HS-5 (cell line): ENCODE measurements at regions not wholly inside any gene's neighbourhood (a gene's known extent, or its start where the extent isn't known, plus 50 kb on each side); places are given as distances from the start of the nearest gene placed in this dataset.

Experiments used
- DNase-seq: peaks from one replicate; pipeline ENCODE4 v3.0.0-alpha.2; 2012; ENCODE audit warnings: low read depth

DNA sequence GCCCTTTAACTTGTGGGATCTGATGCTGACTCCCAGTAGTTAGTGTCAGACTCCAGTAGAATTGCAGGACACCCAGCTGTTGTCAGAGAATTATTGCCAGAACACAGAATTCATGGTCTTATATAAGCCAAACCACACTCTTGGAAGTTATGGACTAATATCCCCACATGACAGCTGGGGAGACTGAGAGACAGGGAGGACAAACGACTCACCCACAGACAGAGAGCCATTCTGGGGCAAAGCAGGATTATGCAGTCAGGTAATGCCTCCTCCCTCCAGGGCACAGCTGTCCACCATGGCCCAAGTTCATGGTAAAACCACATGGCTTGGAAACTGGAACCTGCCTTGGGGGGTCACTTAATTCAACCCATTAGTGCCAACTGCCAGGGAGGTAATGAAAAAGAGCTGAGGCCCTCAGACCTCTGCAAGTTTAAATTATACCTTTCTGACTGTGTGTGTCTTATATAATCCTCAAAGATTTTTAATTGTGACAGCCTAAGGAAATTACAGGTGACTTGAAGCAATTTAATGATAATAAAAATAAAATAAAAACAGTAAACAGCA, 299.5 kb downstream of the BUD13 start:
- DNase-seq = no peak

DNA sequence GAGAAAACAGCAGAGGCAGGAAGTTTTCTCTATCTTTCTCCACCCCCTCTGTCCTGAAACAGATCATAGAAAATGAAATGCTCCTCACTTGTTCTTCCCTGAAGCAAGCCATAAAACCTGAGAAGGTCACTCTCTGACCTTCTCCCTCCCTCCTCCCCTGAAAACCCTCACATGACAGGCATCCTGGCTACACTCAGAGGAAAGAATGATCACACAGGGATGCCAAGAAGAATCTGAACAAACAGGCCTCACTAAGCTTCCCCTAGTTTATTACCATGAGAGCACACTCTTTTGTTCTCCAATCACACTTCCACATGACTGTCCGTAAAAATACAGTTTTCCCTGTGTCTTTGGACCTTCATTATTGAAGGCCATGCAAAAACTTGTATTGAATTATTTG, 300.1 kb downstream of the BUD13 start:
- DNase-seq = no peak

DNA sequence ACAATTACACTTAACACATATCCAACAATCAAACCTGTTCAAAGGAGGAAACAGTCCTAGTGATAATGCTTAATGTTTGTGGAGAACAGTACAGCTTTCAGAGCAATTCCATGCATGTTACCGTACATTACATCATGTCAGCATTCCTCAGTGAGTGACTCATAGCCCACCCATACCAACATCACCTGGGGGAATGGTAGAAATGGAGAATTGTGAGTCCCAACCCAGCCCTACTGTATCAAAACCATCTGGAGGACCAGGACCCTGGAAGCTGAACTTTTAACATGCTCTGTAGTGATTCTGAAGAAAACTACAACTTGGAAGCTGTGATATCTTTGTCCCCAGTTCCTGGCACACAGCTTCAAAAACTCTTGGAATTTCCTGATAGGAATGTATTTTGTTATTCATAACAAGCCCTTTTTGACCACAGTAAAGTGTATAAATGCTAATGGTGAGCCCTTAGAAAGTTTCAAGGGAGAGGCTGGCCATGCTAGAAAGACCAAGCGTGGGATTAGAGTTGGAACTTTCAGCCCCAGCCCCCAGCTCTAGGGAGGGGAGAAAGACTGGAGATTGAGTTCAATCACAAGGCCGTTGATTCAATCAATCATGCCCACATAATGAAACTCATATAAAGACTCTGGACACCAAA, 301.1 kb downstream of the BUD13 start:
- peak; percentile 57 for DNase-seq

DNA sequence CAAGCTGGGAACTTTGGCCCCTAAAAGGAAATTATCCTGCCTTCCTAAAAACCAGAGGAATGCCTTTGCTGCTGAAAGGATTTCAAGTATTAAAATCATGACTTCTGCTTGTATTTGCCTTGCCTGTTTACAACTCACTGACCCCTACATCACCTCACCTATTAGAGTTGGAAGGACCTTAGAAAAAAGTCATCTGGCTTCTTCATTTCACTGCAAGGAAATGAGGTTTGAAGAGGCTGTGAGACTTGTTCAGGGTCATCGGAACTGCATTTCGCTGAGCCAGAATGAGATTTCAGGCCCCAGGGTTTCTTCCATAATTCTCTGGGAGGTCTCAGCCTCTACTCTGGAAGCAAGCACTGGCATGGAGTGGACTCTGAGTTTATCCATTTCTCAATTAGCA, 304.1 kb downstream of the BUD13 start:
- no peak for DNase-seq

- DNase-seq = peak; percentile 6
Observed at GRCh38 chr11:116467823-116468222, 305.0 kb downstream of the BUD13 start.

DNA sequence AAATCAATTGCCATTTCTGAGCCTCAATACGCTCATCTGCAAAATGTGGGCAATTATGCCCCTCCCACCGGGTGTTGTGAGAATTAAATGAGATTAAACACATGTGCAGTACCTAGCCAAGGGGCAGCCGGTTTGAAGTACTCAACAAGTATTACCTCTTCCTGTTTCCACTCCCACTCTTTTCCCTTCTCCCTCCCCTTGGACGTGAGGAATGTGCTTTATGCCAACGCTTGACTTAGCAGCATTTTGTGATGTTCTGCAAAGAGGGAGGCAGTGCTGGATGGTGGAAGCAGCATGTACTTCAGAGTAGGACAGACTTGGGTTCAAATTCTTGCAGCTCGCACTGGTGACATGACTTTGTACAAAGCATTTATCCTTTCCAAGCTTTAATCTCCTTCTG, 306.0 kb downstream of the BUD13 start:
- DNase-seq = no peak

DNA sequence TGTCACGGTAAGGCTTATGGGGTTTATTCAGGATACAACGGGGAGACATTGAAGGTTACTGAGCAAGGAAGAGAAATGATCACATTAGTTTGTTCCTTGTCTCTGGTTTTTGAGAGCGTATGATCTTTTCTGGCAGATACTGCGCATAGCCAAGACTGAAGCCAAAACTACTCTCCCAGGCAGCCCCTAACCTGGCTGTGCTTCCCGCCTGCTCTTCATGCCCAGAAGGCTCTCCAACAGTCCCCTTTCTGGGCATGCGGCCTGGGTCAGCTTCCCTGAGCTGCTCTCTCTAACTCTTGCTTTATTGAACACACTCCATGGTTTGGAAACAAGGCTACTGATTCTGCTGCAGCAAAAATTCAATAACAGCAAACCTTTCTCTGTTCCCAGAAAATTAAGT, 306.6 kb downstream of the BUD13 start:
- no peak for DNase-seq

DNA sequence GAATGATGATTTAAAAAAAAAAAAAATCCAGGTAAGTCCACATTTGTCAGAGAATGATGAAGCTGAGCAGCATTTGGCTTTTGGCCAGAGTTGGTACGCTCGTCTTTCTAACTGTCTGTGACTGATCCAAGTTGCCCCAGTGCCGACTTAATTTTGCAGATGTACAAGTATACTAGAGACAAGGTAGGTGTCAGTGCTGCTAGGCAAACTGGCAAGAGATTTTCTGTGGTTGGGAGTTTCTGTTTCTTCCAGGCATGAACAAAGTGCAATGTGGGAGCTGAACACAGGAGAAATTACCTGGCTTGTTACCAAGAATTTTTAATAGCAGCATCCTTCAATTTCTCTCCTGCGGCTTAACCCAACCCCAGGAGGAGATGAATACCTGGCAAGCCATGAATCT, 307.7 kb downstream of the BUD13 start:
- DNase-seq = no peak

DNA sequence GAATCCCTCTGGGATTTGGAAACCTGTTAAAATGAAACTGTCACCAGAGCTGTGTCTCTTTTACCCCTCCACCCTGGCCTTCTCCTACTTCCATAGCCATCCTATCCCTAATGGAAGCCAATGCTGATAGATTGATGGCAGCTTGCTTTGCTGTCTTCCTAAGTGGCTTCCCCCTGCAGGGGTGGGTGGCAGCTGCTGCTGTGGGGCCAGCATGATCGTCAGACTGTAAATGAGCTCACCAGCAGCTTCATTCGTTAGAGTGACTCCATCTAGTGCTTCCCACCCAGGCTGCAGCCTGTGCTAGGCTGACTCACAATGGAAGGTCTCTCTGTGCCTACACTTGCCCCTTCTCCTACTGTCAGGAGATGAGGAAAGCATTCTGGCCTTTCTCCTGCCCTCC, 311.0 kb downstream of the BUD13 start:
- DNase-seq = no peak

- DNase-seq = no peak
Observed at GRCh38 chr11:116460156-116460920, 312.4 kb downstream of the BUD13 start.

- DNase-seq = no peak
Observed at GRCh38 chr11:116459185-116460045, 313.4 kb downstream of the BUD13 start.

DNA sequence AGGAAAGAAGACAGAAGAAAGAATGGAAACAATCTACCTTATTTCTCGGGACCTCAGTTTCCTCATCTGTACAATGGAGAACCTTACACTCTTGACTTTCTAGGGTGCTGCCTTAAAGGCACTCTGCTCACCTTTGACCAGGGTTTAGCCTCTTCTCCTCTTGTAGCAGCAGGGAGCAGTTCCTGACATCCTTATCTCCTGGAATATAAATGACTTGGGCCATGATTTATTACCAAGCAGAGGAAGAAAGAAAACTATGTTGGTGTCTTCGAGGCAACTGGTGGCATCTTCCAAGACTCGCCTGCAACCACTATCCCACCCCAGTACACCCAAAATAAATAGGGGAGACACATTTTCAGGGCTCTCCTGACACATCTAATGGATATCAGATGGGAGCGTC, 314.2 kb downstream of the BUD13 start:
- DNase-seq = no peak

DNA sequence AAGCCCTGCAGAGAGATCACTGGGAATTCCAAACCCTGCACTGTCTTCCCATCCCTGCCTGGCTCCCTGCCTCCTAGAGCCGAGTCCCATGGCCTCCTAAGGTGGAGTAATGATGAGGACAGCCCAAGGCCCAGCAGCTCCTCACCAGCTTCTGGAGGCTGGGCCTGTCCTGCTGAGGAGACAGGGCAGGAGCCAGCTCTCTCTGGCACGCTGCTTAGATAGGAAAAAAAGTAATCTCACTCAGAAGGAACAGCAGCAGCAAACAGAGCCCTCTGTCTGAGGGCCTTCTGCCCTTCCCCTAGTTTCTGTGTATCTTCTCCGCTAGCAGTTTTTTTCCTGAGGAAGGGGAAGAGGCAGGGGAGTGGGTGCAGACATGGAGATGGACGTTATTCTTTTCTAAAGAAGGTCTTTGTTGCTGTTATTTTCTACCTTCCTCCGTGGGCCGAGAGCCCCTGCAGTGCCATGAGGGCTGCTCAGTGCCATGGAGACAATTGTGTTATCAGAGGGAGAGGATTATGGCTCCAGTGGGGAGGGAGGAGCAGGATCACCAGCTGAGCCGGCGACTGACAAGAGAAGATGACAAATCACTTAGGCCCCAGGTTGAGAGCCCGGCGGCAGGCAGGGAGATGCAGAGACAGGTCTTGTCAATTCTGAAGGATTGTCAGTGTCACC, 315.3 kb downstream of the BUD13 start:
- no peak for DNase-seq

GRCh38 chr11:116454951-116455350, 317.8 kb downstream of the BUD13 start:
- no peak for DNase-seq

DNA sequence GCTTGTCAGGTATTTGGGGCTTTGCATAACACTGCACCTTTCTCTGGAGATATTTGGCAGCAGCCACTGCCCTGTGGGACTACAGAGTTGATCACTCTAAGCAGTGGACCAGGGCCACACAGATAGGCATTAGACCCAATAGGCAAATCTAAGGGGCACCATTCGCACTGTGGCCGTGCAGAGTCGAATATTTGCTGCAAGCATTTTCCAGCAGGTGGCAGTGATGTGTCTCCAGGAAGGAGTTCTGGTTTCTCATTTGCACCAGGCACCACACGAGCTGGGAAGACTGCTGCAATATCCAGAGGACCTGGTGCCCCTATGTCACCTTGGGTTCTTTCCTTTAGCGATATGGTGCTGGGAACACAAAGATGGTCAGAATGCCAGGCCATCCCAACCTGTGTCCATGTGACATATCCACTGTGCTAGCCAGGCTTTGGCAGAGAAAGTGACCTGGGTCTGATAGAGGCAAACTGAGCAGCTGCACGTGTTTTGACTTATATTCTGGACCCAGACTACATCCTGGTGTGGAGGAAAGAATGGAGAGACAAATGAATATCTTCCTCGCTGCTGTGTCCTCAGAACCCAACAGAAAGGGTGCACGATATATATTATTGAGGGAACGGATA, 318.7 kb downstream of the BUD13 start:
- DNase-seq = peak; percentile 3

DNA sequence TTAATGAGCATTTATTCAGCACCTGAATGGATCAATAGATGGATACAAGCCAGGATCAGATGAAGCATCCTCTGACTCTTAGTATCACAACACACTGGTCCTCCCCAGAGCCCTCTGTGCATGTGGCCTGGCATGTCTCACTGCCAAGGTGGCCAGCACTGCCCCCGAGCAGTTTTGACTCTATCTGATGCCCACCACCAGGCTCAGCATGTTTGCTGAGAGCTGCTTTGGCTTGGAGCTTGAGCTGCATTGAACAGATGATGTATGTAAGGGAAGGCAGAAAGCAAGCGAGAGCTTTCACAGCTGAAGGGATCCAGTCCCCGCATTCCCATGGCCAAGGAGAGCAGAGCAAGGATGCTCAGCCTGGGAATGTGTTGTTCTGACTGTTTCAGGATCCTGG, 320.3 kb downstream of the BUD13 start:
- no peak for DNase-seq

DNA sequence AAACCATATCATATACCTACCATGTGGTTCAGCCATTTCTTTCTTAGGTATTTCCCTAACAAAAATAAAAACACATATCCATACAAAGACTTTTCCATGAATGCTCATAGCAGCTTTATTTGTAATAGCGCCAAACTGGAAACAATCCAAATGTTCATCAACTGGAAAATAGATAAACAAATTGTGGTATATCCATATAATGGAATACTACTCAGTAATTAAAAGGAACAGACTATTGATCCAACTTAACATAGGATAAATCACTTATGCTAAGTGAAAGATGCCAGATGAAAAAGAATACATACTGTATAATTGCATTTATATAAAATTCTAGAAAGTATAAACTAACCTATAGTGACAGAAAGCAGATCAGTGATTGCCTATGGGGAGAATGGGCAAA, 323.3 kb downstream of the BUD13 start:
- DNase-seq = no peak

GRCh38 chr11:116446048-116446941, 326.5 kb downstream of the BUD13 start:
- no peak for DNase-seq

DNA sequence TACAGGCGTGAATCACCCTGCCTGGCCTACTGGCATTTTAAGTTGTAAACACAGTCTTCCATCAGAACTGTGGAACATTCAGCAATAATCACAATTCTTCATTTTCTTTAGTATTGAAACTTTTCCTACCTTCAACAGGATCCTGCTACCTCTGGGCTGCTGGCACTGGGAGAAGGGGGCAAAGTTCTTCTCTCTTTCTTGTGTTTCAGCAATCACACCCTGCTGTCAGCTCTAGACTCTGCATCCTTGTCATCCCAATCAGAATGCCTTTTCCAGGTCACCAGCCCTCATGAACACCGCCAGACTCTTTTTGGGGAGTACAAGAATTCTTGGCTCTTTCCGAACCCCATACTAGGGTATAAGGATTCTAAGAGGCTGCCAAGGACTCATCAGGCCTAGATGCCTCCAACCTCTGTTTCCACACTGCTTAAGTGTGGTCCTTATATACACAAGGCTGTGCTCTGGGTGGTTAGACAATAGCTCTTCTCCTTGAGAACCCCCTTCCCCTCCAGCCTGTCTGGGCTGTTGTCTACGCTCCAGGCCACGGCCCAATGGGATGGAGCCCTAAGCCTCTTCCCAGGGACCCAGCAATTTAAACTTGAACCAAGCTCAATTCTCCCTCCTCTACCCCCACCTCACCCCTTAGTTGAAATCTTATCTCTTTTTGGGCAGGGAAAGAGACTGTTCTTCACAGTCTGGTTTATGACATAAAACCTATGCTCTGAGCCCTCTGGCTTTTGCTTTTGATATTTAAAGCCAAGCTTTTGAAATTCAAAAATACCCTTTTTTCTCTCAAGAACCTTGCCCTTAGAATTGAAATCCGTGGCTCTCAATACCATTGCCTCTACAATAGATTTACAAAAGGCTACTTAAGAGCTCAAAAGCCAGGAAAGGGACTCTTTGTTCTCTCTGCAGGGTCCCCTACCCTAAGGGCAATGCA, 327.4 kb downstream of the BUD13 start:
- DNase-seq = no peak
